VCaP (cell line): ENCODE measurements at regions not wholly inside any gene's neighbourhood (a gene's known extent, or its start where the extent isn't known, plus 50 kb on each side); places are given as distances from the start of the nearest gene placed in this dataset.

Experiments used
- H3K27ac ChIP-seq: fragments of 450-650 bp; 2 replicates; pipeline ENCODE4 v1.5.1; 2017
- TF ChIP-seq, protein P1 (sequence below): fragments of 450-650 bp; conservative IDR thresholded peaks from 2 replicates; pipeline ENCODE4 v1.5.1; 2017; ENCODE audit warnings: mild to moderate bottlenecking, moderate library complexity

DNA sequence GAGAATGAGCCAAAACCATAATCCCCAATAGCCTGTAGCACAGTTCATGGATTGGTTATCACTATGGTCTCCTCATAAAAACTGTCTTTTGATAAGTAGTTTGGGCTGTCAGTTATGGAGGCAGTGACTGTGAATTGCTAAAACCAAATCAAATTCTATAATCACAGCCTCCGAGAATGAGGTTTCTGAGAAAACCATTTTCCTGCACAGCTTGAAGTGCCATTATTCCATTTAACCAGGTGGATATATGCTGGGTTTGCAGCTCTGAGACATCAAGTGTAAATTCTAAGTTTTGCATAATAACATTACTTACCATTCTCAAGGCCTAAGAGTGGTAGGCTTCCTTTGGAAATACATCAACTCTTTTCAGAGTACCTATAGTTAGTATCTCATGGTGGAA lies 485.4 kb downstream of the FRK start:
- no peak overlapping the region for H3K27ac ChIP-seq
- TF ChIP-seq, protein P1, sequence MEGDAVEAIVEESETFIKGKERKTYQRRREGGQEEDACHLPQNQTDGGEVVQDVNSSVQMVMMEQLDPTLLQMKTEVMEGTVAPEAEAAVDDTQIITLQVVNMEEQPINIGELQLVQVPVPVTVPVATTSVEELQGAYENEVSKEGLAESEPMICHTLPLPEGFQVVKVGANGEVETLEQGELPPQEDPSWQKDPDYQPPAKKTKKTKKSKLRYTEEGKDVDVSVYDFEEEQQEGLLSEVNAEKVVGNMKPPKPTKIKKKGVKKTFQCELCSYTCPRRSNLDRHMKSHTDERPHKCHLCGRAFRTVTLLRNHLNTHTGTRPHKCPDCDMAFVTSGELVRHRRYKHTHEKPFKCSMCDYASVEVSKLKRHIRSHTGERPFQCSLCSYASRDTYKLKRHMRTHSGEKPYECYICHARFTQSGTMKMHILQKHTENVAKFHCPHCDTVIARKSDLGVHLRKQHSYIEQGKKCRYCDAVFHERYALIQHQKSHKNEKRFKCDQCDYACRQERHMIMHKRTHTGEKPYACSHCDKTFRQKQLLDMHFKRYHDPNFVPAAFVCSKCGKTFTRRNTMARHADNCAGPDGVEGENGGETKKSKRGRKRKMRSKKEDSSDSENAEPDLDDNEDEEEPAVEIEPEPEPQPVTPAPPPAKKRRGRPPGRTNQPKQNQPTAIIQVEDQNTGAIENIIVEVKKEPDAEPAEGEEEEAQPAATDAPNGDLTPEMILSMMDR: no peak

- H3K27ac ChIP-seq: no peak overlapping the region
- TF ChIP-seq, protein P1: no peak
Measured at GRCh38 chr6:115573861-115574260, 486.8 kb downstream of the FRK start.

DNA sequence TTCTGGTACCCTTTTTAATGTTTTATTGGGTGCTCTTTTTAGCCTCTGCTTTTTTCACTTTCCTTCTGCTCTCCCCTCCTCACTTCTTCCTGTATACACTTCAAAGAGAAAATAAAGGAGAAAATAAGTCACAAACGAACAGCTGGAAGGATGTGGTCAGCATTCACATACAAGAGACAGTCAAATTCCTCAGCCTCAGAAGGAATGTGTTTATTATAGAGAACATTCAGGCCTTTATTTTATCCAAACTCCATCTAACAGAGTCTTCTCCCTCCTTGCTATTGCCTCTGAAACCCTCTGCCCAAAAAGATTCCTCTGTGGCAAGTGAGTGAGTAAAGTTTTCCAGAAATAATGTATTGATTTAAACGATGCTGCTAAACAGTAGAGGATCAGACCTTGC lies 490.4 kb downstream of the FRK start:
- H3K27ac ChIP-seq: no peak overlapping the region
- TF ChIP-seq, protein P1: no peak

GRCh38 chr6:115554060-115554459 lies 506.6 kb downstream of the FRK start:
- H3K27ac ChIP-seq: no peak overlapping the region
- TF ChIP-seq, protein P1: no peak

DNA sequence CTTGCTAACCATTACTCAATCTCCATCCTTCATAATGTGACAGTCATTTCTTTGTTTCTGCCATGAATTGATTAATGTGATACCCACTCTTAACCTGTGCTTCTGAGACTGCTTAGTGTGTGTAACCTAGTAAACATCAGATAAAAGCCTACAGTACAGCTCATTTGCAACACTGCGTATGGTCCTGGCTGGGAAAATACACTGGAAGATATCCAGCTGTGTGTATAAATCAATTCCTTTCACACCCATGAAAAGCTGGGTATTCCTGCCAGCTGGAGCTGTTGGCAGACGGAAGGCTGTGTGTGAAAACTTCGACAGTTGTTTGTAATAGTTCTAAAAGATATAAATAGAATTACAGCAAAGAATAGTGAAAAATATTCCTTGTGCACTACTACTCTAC lies 509.2 kb downstream of the FRK start:
- no peak overlapping the region for H3K27ac ChIP-seq
- TF ChIP-seq, protein P1: no peak

GRCh38 chr6:115545672-115545986 lies 515.1 kb downstream of the FRK start:
- peak overlapping the region; percentile 10; the same call in 1 of the 2 replicates for H3K27ac ChIP-seq
- TF ChIP-seq, protein P1: peak; percentile 31

GRCh38 chr6:115544765-115545671 lies 515.7 kb downstream of the FRK start:
- TF ChIP-seq, protein P1: peak; percentile 85
- H3K27ac ChIP-seq: peak overlapping the region; percentile 10; the same call in 1 of the 2 replicates
